Upper lobe of left lung (tissue), 4 donors: ENCODE measurements at regions not wholly inside any gene's neighbourhood (a gene's known extent, or its start where the extent isn't known, plus 50 kb on each side); places are given as distances from the start of the nearest gene placed in this dataset.

Experiments
- EP300 ChIP-seq, 4 donors: sonication (generic); formaldehyde crosslinking; IDR thresholded peaks; one replicate each; pipeline ENCODE4 v1.5.1; 2017; ENCODE audit warnings: antibody characterized with exemption in 4 of 4, control low read depth in 2 of 4
- POLR2A ChIP-seq, 4 donors: fragments of 450-650 bp; IDR thresholded peaks; one replicate each; pipeline ENCODE4 v1.5.1; 2016 to 2017; ENCODE audit warnings: antibody characterized with exemption in 4 of 4, mild to moderate bottlenecking in 2 of 4
- POLR2AphosphoS5 ChIP-seq, 2 donors: sonication (generic); formaldehyde crosslinking; IDR thresholded peaks; one replicate each; pipeline ENCODE4 v1.5.1; 2017; ENCODE audit warnings: antibody characterized with exemption in 2 of 2
- TF ChIP-seq, protein P1 (sequence below), 6 experiments: fragments of 450-650 bp in 4 of 6; fragments of 200-600 bp in 2 of 6; sonication (generic) in 2 of 6; IDR thresholded peaks; one replicate each; pipeline ENCODE4 v1.5.1; 2016 to 2019; ENCODE audit warnings: antibody characterized with exemption in 6 of 6

GRCh38 chr1:60893136-60893930 lies 189.0 kb upstream of the NFIA start:
- TF ChIP-seq POLR2A (IDR thresholded peaks at IDR 0.05) (no peak), EP300 (IDR thresholded peaks at IDR 0.05) (no peak), POLR2AphosphoS5 (IDR thresholded peaks at IDR 0.05) (no peak)
- TF ChIP-seq, protein P1, sequence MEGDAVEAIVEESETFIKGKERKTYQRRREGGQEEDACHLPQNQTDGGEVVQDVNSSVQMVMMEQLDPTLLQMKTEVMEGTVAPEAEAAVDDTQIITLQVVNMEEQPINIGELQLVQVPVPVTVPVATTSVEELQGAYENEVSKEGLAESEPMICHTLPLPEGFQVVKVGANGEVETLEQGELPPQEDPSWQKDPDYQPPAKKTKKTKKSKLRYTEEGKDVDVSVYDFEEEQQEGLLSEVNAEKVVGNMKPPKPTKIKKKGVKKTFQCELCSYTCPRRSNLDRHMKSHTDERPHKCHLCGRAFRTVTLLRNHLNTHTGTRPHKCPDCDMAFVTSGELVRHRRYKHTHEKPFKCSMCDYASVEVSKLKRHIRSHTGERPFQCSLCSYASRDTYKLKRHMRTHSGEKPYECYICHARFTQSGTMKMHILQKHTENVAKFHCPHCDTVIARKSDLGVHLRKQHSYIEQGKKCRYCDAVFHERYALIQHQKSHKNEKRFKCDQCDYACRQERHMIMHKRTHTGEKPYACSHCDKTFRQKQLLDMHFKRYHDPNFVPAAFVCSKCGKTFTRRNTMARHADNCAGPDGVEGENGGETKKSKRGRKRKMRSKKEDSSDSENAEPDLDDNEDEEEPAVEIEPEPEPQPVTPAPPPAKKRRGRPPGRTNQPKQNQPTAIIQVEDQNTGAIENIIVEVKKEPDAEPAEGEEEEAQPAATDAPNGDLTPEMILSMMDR (IDR thresholded peaks at IDR 0.05), result no peak
